K562 (cell line): ENCODE measurements at regions not wholly inside any gene's neighbourhood (a gene's known extent, or its start where the extent isn't known, plus 50 kb on each side); places are given as distances from the start of the nearest gene placed in this dataset.
"Not testable (repeated sequence)": the region's sequence is repeated elsewhere in the genome, so short reads cannot be mapped to it uniquely, and the experiment has no call there.

Experiments
- BDP1 ChIP-seq: IDR thresholded peaks from 3 replicates; pipeline ENCODE4 v1.6.1; 2011; ENCODE audit not compliant: insufficient read length, insufficient read depth
- CBX2 ChIP-seq: fragments of 200-600 bp; sonication (generic); IDR thresholded peaks from one replicate; pipeline ENCODE4 v1.6.1; 2012; ENCODE audit warnings: mild to moderate bottlenecking, low read length, inconsistent platforms; ENCODE audit not compliant: insufficient read depth, poor library complexity, severe bottlenecking
- DACH1 ChIP-seq: fragments of 450-650 bp; IDR thresholded peaks from 2 replicates; pipeline ENCODE4 v1.6.1; 2018; ENCODE audit not compliant: partially characterized antibody
- EZH2 ChIP-seq: IDR thresholded peaks from 2 replicates; pipeline ENCODE4 v1.6.1; 2012; ENCODE audit warnings: low read depth, mild to moderate bottlenecking, inconsistent platforms, low read length, borderline replicate concordance
- FOXM1 ChIP-seq, 2 experiments: fragments of 450-650 bp in 1 of 2; sonication (generic) in 1 of 2; formaldehyde crosslinking in 1 of 2; IDR thresholded peaks; 2 replicates each; pipeline versions ENCODE4 v1.6.1 to v1.9.0; 2017 to 2022; ENCODE audit warnings: low read depth in 2 of 2, mild to moderate bottlenecking in 2 of 2, missing genetic modification reagents in 1 of 2, moderate library complexity in 1 of 2
- MCM5 ChIP-seq: fragments of 450-650 bp; IDR thresholded peaks from 2 replicates; pipeline ENCODE4 v1.6.1; 2016; ENCODE audit warnings: low read depth
- MXI1 ChIP-seq: IDR thresholded peaks from 2 replicates; pipeline ENCODE4 v1.6.1; 2011; ENCODE audit warnings: low read depth, mild to moderate bottlenecking, improper control_type of control experiment, low read length
- POLR2A ChIP-seq: fragments of 450-650 bp; conservative IDR thresholded peaks from 2 replicates; pipeline ENCODE4 v1.6.1; 2016
- POLR2AphosphoS5 ChIP-seq: IDR thresholded peaks from 2 replicates; pipeline ENCODE4 v1.6.1; 2011; ENCODE audit warnings: mild to moderate bottlenecking, low read depth, low read length, moderate library complexity; ENCODE audit not compliant: control insufficient read depth, insufficient read depth
- SP2 ChIP-seq: IDR thresholded peaks from 2 replicates; pipeline ENCODE4 v1.6.1; 2011; ENCODE audit warnings: mild to moderate bottlenecking, low read depth, low read length, moderate library complexity; ENCODE audit not compliant: poor library complexity, severe bottlenecking; ENCODE audit errors: extremely low read depth
- TF ChIP-seq, protein P1 (sequence below): sonication (generic); formaldehyde crosslinking; IDR thresholded peaks from 2 replicates; pipeline ENCODE4 v1.9.0; 2022; ENCODE audit warnings: mild to moderate bottlenecking, missing genetic modification reagents
- TF ChIP-seq, protein P2 (sequence below): fragments of 450-650 bp; IDR thresholded peaks from 2 replicates; pipeline ENCODE4 v1.6.1; 2016; ENCODE audit warnings: borderline replicate concordance

DNA sequence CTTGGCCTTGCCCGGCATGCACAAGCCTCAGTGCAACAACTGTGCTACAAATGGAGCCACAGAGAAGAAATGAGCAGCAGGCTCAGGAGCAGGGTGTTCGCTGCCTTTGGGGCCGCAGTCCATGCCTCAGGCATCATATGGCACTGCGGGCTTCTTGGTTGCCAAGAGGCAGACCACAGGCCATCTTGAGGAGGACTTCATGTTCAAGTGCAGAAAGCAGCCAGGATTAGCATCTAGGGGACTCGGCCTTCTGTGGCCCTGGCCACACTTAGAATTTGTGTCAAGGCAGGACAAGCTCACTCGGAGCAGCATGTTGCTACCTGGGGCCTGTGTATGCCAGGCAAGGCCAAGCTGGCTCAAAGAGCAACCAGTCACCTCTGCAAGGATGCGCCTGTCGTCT is 68.5 kb downstream of the POTEE start:
- TF ChIP-seq MCM5; POLR2A; DACH1; BDP1; EZH2; CBX2; FOXM1 (IDR thresholded peaks at IDR 0.05; ENCODE audit: low read depth); FOXM1 (CRISPR knock-in tag; IDR thresholded peaks at IDR 0.05; ENCODE audit: low read depth); MXI1; SP2; POLR2AphosphoS5: not testable (repeated sequence)
- TF ChIP-seq, protein P1, sequence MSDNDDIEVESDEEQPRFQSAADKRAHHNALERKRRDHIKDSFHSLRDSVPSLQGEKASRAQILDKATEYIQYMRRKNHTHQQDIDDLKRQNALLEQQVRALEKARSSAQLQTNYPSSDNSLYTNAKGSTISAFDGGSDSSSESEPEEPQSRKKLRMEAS (CRISPR knock-in tag): not testable (repeated sequence)
- TF ChIP-seq, protein P2, sequence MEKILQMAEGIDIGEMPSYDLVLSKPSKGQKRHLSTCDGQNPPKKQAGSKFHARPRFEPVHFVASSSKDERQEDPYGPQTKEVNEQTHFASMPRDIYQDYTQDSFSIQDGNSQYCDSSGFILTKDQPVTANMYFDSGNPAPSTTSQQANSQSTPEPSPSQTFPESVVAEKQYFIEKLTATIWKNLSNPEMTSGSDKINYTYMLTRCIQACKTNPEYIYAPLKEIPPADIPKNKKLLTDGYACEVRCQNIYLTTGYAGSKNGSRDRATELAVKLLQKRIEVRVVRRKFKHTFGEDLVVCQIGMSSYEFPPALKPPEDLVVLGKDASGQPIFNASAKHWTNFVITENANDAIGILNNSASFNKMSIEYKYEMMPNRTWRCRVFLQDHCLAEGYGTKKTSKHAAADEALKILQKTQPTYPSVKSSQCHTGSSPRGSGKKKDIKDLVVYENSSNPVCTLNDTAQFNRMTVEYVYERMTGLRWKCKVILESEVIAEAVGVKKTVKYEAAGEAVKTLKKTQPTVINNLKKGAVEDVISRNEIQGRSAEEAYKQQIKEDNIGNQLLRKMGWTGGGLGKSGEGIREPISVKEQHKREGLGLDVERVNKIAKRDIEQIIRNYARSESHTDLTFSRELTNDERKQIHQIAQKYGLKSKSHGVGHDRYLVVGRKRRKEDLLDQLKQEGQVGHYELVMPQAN: not testable (repeated sequence)
